SK-N-SH treated with all-trans-retinoic acid at 6 μM for 48 hours (cell line): ENCODE measurements at regions not wholly inside any gene's neighbourhood (a gene's known extent, or its start where the extent isn't known, plus 50 kb on each side); places are given as distances from the start of the nearest gene placed in this dataset.

Source experiments
- GLIS3 ChIP-seq: fragments of 250-450 bp; sonication (Bioruptor Pico); IDR thresholded peaks from 2 replicates; pipeline ENCODE4 v1.5.0; 2020; ENCODE audit warnings: mild to moderate bottlenecking, moderate library complexity
- ISL1 ChIP-seq: fragments of 250-450 bp; sonication (Bioruptor Pico); IDR thresholded peaks from 2 replicates; pipeline ENCODE4 v2.1.2; 2022; ENCODE audit warnings: mild to moderate bottlenecking, moderate library complexity
- OSR1 ChIP-seq: fragments of 250-450 bp; sonication (Bioruptor Pico); IDR thresholded peaks from 2 replicates; pipeline ENCODE4 v1.8.0; 2022; ENCODE audit warnings: moderate library complexity, mild to moderate bottlenecking, inconsistent platforms
- RARB ChIP-seq: fragments of 250-450 bp; sonication (Bioruptor Pico); IDR thresholded peaks from 2 replicates; pipeline ENCODE4 v1.8.0; 2021; ENCODE audit warnings: mild to moderate bottlenecking, moderate library complexity
- SNAI2 ChIP-seq: fragments of 250-450 bp; sonication (Bioruptor Pico); IDR thresholded peaks from 2 replicates; pipeline ENCODE4 v1.5.0; 2020; ENCODE audit warnings: mild to moderate bottlenecking, moderate library complexity
- TOX ChIP-seq: fragments of 250-450 bp; sonication (Bioruptor Pico); IDR thresholded peaks from 2 replicates; pipeline ENCODE4 v1.8.0; 2021; ENCODE audit warnings: mild to moderate bottlenecking, moderate library complexity, borderline replicate concordance
- ZC3H10 ChIP-seq: fragments of 250-450 bp; sonication (Bioruptor Pico); IDR thresholded peaks from 2 replicates; pipeline ENCODE4 v1.5.1; 2021; ENCODE audit warnings: mild to moderate bottlenecking, moderate library complexity
- ZFP3 ChIP-seq: fragments of 250-450 bp; sonication (Bioruptor Pico); IDR thresholded peaks from 2 replicates; pipeline ENCODE4 v1.5.0; 2020; ENCODE audit warnings: mild to moderate bottlenecking, moderate library complexity
- ZFP30 ChIP-seq: fragments of 450-650 bp; formaldehyde crosslinking; IDR thresholded peaks from 2 replicates; pipeline ENCODE4 v1.5.0; 2022; ENCODE audit warnings: mild to moderate bottlenecking, moderate library complexity
- TF ChIP-seq, protein P1 (sequence below): fragments of 250-450 bp; sonication (Bioruptor Pico); IDR thresholded peaks from 2 replicates; pipeline ENCODE4 v1.5.1; 2020; ENCODE audit warnings: low read depth, mild to moderate bottlenecking, moderate library complexity
- TF ChIP-seq, protein P2 (sequence below): fragments of 250-450 bp; sonication (Bioruptor Pico); IDR thresholded peaks from 2 replicates; pipeline ENCODE4 v1.8.0; 2021; ENCODE audit warnings: low read depth, mild to moderate bottlenecking, moderate library complexity, borderline replicate concordance

DNA sequence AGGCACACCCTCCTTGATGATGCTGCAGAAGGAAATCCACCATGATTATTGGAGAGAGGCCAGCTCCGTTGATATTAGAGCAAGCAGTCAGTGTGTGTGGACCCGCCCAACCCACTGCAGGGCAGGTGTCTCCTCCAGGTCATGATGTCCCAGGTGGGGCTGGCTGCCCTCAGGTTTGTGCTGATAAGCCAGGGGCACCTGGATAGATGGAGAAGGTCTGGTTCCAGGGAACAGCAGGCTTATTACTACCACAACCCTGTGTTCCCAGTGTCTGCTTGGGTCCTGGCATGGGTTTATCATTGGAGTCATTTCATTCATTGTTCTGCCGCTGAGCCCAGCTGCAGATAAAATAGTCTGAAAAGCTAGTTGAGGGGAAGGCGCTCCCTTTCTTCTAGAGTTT lies 181.1 kb upstream of the NECTIN1 start:
- TF ChIP-seq, protein P1, sequence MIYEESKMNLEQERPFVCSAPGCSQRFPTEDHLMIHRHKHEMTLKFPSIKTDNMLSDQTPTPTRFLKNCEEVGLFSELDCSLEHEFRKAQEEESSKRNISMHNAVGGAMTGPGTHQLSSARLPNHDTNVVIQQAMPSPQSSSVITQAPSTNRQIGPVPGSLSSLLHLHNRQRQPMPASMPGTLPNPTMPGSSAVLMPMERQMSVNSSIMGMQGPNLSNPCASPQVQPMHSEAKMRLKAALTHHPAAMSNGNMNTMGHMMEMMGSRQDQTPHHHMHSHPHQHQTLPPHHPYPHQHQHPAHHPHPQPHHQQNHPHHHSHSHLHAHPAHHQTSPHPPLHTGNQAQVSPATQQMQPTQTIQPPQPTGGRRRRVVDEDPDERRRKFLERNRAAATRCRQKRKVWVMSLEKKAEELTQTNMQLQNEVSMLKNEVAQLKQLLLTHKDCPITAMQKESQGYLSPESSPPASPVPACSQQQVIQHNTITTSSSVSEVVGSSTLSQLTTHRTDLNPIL (CRISPR knock-in tag) = no peak
- TF ChIP-seq, protein P2, sequence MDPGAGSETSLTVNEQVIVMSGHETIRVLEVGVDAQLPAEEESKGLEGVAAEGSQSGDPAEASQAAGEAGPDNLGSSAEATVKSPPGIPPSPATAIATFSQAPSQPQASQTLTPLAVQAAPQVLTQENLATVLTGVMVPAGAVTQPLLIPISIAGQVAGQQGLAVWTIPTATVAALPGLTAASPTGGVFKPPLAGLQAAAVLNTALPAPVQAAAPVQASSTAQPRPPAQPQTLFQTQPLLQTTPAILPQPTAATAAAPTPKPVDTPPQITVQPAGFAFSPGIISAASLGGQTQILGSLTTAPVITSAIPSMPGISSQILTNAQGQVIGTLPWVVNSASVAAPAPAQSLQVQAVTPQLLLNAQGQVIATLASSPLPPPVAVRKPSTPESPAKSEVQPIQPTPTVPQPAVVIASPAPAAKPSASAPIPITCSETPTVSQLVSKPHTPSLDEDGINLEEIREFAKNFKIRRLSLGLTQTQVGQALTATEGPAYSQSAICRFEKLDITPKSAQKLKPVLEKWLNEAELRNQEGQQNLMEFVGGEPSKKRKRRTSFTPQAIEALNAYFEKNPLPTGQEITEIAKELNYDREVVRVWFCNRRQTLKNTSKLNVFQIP (CRISPR knock-in tag) = no peak
- TF ChIP-seq GLIS3 (CRISPR knock-in tag) = no peak
- no peak for TF ChIP-seq TOX
- no peak for TF ChIP-seq ZC3H10
- TF ChIP-seq SNAI2 (CRISPR knock-in tag) = no peak
- TF ChIP-seq ZFP3 (CRISPR knock-in tag) = no peak
- TF ChIP-seq ISL1 = no peak
- TF ChIP-seq ZFP30 = no peak
- no peak for TF ChIP-seq RARB (CRISPR knock-in tag)
- TF ChIP-seq OSR1 (CRISPR knock-in tag) = no peak
